OCI-LY3 (cell line): ENCODE measurements at regions not wholly inside any gene's neighbourhood (a gene's known extent, or its start where the extent isn't known, plus 50 kb on each side); places are given as distances from the start of the nearest gene placed in this dataset.
"Not testable (repeated sequence)": the region's sequence is repeated elsewhere in the genome, so short reads cannot be mapped to it uniquely, and the experiment has no call there.

Experiments used
- H2AFZ ChIP-seq: fragments of 200-600, 300-600 bp; shearing (Covaris generic); 2 replicates; pipeline ENCODE4 v1.6.0; 2014; ENCODE audit warnings: antibody characterized with exemption, low read depth, low read length
- H3K27ac ChIP-seq: fragments of 200-600, 300-600 bp; sonication (generic); 2 replicates; pipeline ENCODE4 v1.5.1; 2014; ENCODE audit warnings: mild to moderate bottlenecking, low read length, moderate library complexity, mixed read lengths
- H3K27me3 ChIP-seq: fragments of 200-600, 300-600 bp; sonication (generic); 2 replicates; pipeline ENCODE4 v1.6.1; 2014; ENCODE audit warnings: low read depth, low read length, mixed read lengths
- H3K36me3 ChIP-seq: fragments of 200-600, 300-600 bp; sonication (generic); replicated peaks from 2 replicates; pipeline ENCODE3; 2014; ENCODE audit warnings: low read depth, low read length, mixed read lengths
- H3K4me1 ChIP-seq: fragments of 300-600, 200-600 bp; sonication (generic); 2 replicates; pipeline ENCODE4 v1.6.1; 2014; ENCODE audit warnings: low read length, mixed read lengths
- H3K4me2 ChIP-seq: fragments of 200-600, 300-600 bp; sonication (generic); 2 replicates; pipeline ENCODE4 v1.6.1; 2014; ENCODE audit warnings: low read length, mixed read lengths
- H3K4me3 ChIP-seq: fragments of 300-600, 200-600 bp; sonication (generic); 2 replicates; pipeline ENCODE4 v1.5.1; 2014; ENCODE audit warnings: antibody characterized with exemption, mild to moderate bottlenecking, low read length, moderate library complexity
- H3K79me2 ChIP-seq: fragments of 300-600, 200-600 bp; shearing (Covaris generic); 2 replicates; pipeline ENCODE4 v1.6.1; 2014; ENCODE audit warnings: mild to moderate bottlenecking, low read length, mixed read lengths
- H3K9ac ChIP-seq: fragments of 300-600, 200-600 bp; shearing (Covaris generic); 2 replicates; pipeline ENCODE4 v1.6.0; 2014; ENCODE audit warnings: mild to moderate bottlenecking, low read length, moderate library complexity
- H3K9me3 ChIP-seq: fragments of 200-600, 300-600 bp; shearing (Covaris generic); 2 replicates; pipeline ENCODE4 v1.6.1; 2014; ENCODE audit warnings: low read length, mixed read lengths; ENCODE audit not compliant: insufficient read depth
- H4K20me1 ChIP-seq: fragments of 200-600, 300-600 bp; sonication (generic); 2 replicates; pipeline ENCODE4 v1.6.1; 2016; ENCODE audit warnings: low read length, mixed read lengths; ENCODE audit not compliant: insufficient read depth
- EZH2phosphoT487 ChIP-seq: fragments of 200-600 bp; shearing (Covaris generic); IDR thresholded peaks from 2 replicates; pipeline ENCODE4 v1.6.1; 2018; ENCODE audit warnings: antibody characterized with exemption, mixed run types, low read depth
- TF ChIP-seq, protein P1 (sequence below): fragments of 200-600, 300-600 bp; sonication (generic); IDR thresholded peaks from 2 replicates; pipeline ENCODE4 v1.5.1; 2014; ENCODE audit warnings: antibody characterized with exemption, low read length, low read depth

GRCh38 chr5:83810511-83810910 lies 89.9 kb upstream of the HAPLN1 start:
- no peak for TF ChIP-seq EZH2phosphoT487
- TF ChIP-seq, protein P1, sequence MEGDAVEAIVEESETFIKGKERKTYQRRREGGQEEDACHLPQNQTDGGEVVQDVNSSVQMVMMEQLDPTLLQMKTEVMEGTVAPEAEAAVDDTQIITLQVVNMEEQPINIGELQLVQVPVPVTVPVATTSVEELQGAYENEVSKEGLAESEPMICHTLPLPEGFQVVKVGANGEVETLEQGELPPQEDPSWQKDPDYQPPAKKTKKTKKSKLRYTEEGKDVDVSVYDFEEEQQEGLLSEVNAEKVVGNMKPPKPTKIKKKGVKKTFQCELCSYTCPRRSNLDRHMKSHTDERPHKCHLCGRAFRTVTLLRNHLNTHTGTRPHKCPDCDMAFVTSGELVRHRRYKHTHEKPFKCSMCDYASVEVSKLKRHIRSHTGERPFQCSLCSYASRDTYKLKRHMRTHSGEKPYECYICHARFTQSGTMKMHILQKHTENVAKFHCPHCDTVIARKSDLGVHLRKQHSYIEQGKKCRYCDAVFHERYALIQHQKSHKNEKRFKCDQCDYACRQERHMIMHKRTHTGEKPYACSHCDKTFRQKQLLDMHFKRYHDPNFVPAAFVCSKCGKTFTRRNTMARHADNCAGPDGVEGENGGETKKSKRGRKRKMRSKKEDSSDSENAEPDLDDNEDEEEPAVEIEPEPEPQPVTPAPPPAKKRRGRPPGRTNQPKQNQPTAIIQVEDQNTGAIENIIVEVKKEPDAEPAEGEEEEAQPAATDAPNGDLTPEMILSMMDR, result no peak
- Histone ChIP-seq H3K36me3 (no peaks in the 10 kb centered on the region), H3K4me1 (no peaks in the 10 kb centered on the region), H3K4me2 (no peak overlapping the region), H3K4me3 (no peak overlapping the region), H4K20me1 (no peaks in the 10 kb centered on the region), H2AFZ (no peak overlapping the region), H3K27me3 (no peaks in the 10 kb centered on the region), H3K9ac (no peak overlapping the region), H3K9me3 (no peaks in the 10 kb centered on the region), H3K27ac (no peak overlapping the region), H3K79me2 (no peaks in the 10 kb centered on the region)

GRCh38 chr5:83802686-83803085 lies 82.0 kb upstream of the HAPLN1 start:
- Histone ChIP-seq H4K20me1 (no peaks in the 10 kb centered on the region), H3K27me3 (no peaks in the 10 kb centered on the region), H3K4me1 (no peaks in the 10 kb centered on the region), H3K9ac (no peak overlapping the region), H3K9me3 (no peaks in the 10 kb centered on the region), H3K4me3 (no peak overlapping the region), H3K36me3 (no peaks in the 10 kb centered on the region), H3K79me2 (no peaks in the 10 kb centered on the region), H2AFZ (no peak overlapping the region), H3K27ac (no peak overlapping the region), H3K4me2 (no peak overlapping the region)
- no peak for TF ChIP-seq EZH2phosphoT487
- TF ChIP-seq, protein P1, result no peak

GRCh38 chr5:83800201-83800600 lies 79.5 kb upstream of the HAPLN1 start:
- no peaks in the 10 kb centered on the region for H3K4me1 ChIP-seq
- no peak overlapping the region for H2AFZ ChIP-seq
- TF ChIP-seq, protein P1, result no peak
- no peak for TF ChIP-seq EZH2phosphoT487
- no peaks in the 10 kb centered on the region for H3K36me3 ChIP-seq
- H3K27ac ChIP-seq, result no peak overlapping the region
- H3K79me2 ChIP-seq, result no peaks in the 10 kb centered on the region
- no peak overlapping the region for H3K9ac ChIP-seq
- no peak overlapping the region for H3K4me2 ChIP-seq
- no peaks in the 10 kb centered on the region for H3K27me3 ChIP-seq
- no peaks in the 10 kb centered on the region for H4K20me1 ChIP-seq
- H3K9me3 ChIP-seq, result no peaks in the 10 kb centered on the region
- no peak overlapping the region for H3K4me3 ChIP-seq

GRCh38 chr5:83799020-83799419 lies 78.4 kb upstream of the HAPLN1 start:
- not testable (repeated sequence) for H3K4me1 ChIP-seq, H3K9me3 ChIP-seq, H4K20me1 ChIP-seq, H3K79me2 ChIP-seq, H3K9ac ChIP-seq, H2AFZ ChIP-seq, H3K27me3 ChIP-seq, H3K27ac ChIP-seq, H3K4me2 ChIP-seq, H3K36me3 ChIP-seq, H3K4me3 ChIP-seq

DNA sequence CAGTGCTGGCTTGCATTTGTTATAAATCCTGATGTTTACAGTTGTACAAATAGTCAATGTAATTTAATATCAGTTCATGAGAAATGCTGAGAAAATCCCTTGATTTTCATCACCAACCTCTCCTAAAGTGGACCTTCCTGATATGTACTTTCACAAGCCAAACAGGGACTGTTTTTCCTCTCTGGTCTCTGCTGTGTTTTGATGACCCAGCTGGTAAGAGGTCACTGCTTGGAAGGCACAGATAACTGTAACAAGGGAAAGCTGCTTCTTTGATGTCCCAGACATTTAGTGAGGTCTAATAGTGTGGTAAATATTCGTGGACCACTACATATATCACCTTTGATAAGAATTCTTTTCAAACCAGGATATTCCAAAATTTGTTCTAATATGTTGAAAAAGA lies 68.7 kb upstream of the HAPLN1 start:
- Histone ChIP-seq H3K4me2 (no peak overlapping the region), H3K9ac (no peak overlapping the region), H3K27me3 (no peaks in the 10 kb centered on the region), H3K9me3 (no peaks in the 10 kb centered on the region), H3K27ac (no peak overlapping the region), H3K79me2 (no peaks in the 10 kb centered on the region), H3K36me3 (no peaks in the 10 kb centered on the region), H4K20me1 (no peaks in the 10 kb centered on the region), H3K4me1 (no peaks in the 10 kb centered on the region), H2AFZ (no peak overlapping the region), H3K4me3 (no peak overlapping the region)
- TF ChIP-seq, protein P1, result no peak
- TF ChIP-seq EZH2phosphoT487, result no peak
